Naive B cell (primary cell): ENCODE measurements at regions not wholly inside any gene's neighbourhood (a gene's known extent, or its start where the extent isn't known, plus 50 kb on each side); places are given as distances from the start of the nearest gene placed in this dataset.

Experiments used
- ATAC-seq, 2 donors: fragments of 150-1000 bp; cut with Tn5 transposase; 2 replicates each; pipeline ENCODE4 v1.10.0; 2021; ENCODE audit warnings: low read depth in 2 of 2, mild to moderate bottlenecking in 2 of 2, moderate library complexity in 2 of 2
- DNase-seq: peaks from one replicate; pipeline ENCODE4 v3.0.0; 2022
- H3K27ac Mint-ChIP-seq, 6 donors: one replicate each; pipeline ENCODE4 v1.8.0; 2020 to 2022; ENCODE audit warnings: mild to moderate bottlenecking in 6 of 6, mixed read lengths in 6 of 6, moderate library complexity in 5 of 6, inconsistent platforms in 2 of 6
- H3K27me3 Mint-ChIP-seq, 3 donors: one replicate each; pipeline ENCODE4 v1.8.0; 2021 to 2022; ENCODE audit warnings: mixed read lengths in 3 of 3, mild to moderate bottlenecking in 1 of 3
- H3K36me3 Mint-ChIP-seq, 2 donors: one replicate each; pipeline ENCODE4 v1.8.0; 2020 to 2022; ENCODE audit warnings: mixed read lengths in 2 of 2, inconsistent platforms in 1 of 2, mild to moderate bottlenecking in 1 of 2
- H3K4me1 Mint-ChIP-seq, 3 donors: one replicate each; pipeline ENCODE4 v1.8.0; 2020 to 2022; ENCODE audit warnings: mixed read lengths in 3 of 3, inconsistent platforms in 1 of 3, mild to moderate bottlenecking in 1 of 3, moderate library complexity in 1 of 3
- H3K4me3 Mint-ChIP-seq, 8 donors: one replicate each; pipeline ENCODE4 v1.8.0; 2020 to 2022; ENCODE audit warnings: mild to moderate bottlenecking in 8 of 8, mixed read lengths in 8 of 8, moderate library complexity in 8 of 8, inconsistent platforms in 2 of 8
- H3K9me3 Mint-ChIP-seq, 7 donors: one replicate each; pipeline ENCODE4 v1.8.0; 2020 to 2022; ENCODE audit warnings: mixed read lengths in 7 of 7, mild to moderate bottlenecking in 5 of 7, inconsistent platforms in 2 of 7, moderate library complexity in 1 of 7

GRCh38 chr14:53581504-53581903, 375.1 kb downstream of the BMP4 start:
- H3K27me3 Mint-ChIP-seq, result peaks cover 4 to 8% (median 6%) of the 10 kb centered on the region in 3 donors
- no peak overlapping the region for H3K4me3 Mint-ChIP-seq
- H3K9me3 Mint-ChIP-seq, result peaks cover 0 to 3% (median 0%) of the 10 kb centered on the region in 7 donors
- no peak overlapping the region for H3K27ac Mint-ChIP-seq
- H3K4me1 Mint-ChIP-seq, result no peaks in the 10 kb centered on the region
- no peak for ATAC-seq
- no peaks in the 10 kb centered on the region for H3K36me3 Mint-ChIP-seq
- no peak for DNase-seq

GRCh38 chr14:53571641-53572328, 384.8 kb downstream of the BMP4 start:
- peaks cover 0 to 16% (median 13%) of the 10 kb centered on the region in 3 donors for H3K27me3 Mint-ChIP-seq
- DNase-seq (no peak), ATAC-seq (no peak)
- no peak overlapping the region for H3K27ac Mint-ChIP-seq
- H3K36me3 Mint-ChIP-seq, result no peaks in the 10 kb centered on the region
- H3K4me3 Mint-ChIP-seq, result peak overlapping the region in 1 of 8 donors; percentile 37
- H3K4me1 Mint-ChIP-seq, result no peaks in the 10 kb centered on the region
- peaks cover 0 to 4% (median 0%) of the 10 kb centered on the region in 7 donors for H3K9me3 Mint-ChIP-seq

GRCh38 chr14:53570411-53571387, 385.9 kb downstream of the BMP4 start:
- Mint-ChIP-seq H3K4me1 (no peaks in the 10 kb centered on the region), H3K27me3 (peaks cover 0 to 16% (median 13%) of the 10 kb centered on the region in 3 donors), H3K36me3 (no peaks in the 10 kb centered on the region), H3K9me3 (peaks cover 0 to 4% (median 0%) of the 10 kb centered on the region in 7 donors), H3K27ac (no peak overlapping the region), H3K4me3 (no peak overlapping the region)
- no peak for DNase-seq
- no peak for ATAC-seq

GRCh38 chr14:53569446-53569845, 387.2 kb downstream of the BMP4 start:
- Mint-ChIP-seq H3K4me1 (peaks cover 0 to 3% (median 0%) of the 10 kb centered on the region in 3 donors), H3K36me3 (no peaks in the 10 kb centered on the region), H3K9me3 (peaks cover 0 to 7% (median 0%) of the 10 kb centered on the region in 7 donors), H3K27ac (no peak overlapping the region), H3K4me3 (no peak overlapping the region), H3K27me3 (peaks cover 0 to 16% (median 13%) of the 10 kb centered on the region in 3 donors)
- no peak for DNase-seq
- ATAC-seq, result no peak

GRCh38 chr14:53567236-53567780, 389.3 kb downstream of the BMP4 start:
- Mint-ChIP-seq H3K4me3 (no peak overlapping the region), H3K36me3 (peaks cover 0 to 2% of the 10 kb centered on the region in 2 donors), H3K9me3 (peaks cover 2 to 14% (median 5%) of the 10 kb centered on the region in 7 donors), H3K27me3 (peaks cover 0 to 13% (median 13%) of the 10 kb centered on the region in 3 donors), H3K4me1 (peaks cover 0 to 3% (median 0%) of the 10 kb centered on the region in 3 donors), H3K27ac (no peak overlapping the region)
- ATAC-seq (no peak), DNase-seq (no peak)

- ATAC-seq (no peak), DNase-seq (no peak)
- H3K27me3 Mint-ChIP-seq, result no peaks in the 10 kb centered on the region
- peaks cover 0 to 3% (median 0%) of the 10 kb centered on the region in 3 donors for H3K4me1 Mint-ChIP-seq
- peaks cover 6 to 24% (median 15%) of the 10 kb centered on the region in 7 donors for H3K9me3 Mint-ChIP-seq
- peaks cover 0 to 13% of the 10 kb centered on the region in 2 donors for H3K36me3 Mint-ChIP-seq
- no peak overlapping the region for H3K27ac Mint-ChIP-seq
- no peak overlapping the region for H3K4me3 Mint-ChIP-seq
Observed at GRCh38 chr14:53564870-53565269, 391.8 kb downstream of the BMP4 start.

- H3K27ac Mint-ChIP-seq, result no peak overlapping the region
- peaks cover 0 to 13% of the 10 kb centered on the region in 2 donors for H3K36me3 Mint-ChIP-seq
- peaks cover 6 to 24% (median 15%) of the 10 kb centered on the region in 7 donors for H3K9me3 Mint-ChIP-seq
Observed at GRCh38 chr14:53563628-53564027, 393.0 kb downstream of the BMP4 start.

GRCh38 chr14:53553221-53553620, 400.1 kb upstream of the DDHD1 start:
- DNase-seq (no peak), ATAC-seq (no peak)
- Mint-ChIP-seq H3K4me1 (no peaks in the 10 kb centered on the region), H3K27me3 (no peaks in the 10 kb centered on the region), H3K9me3 (no peaks in the 10 kb centered on the region), H3K27ac (no peak overlapping the region), H3K36me3 (no peaks in the 10 kb centered on the region), H3K4me3 (no peak overlapping the region)

More at GRCh38 chr14:53563628-53564027, 393.0 kb downstream of the BMP4 start:
- no peak for ATAC-seq
- DNase-seq, result no peak
- H3K4me1 Mint-ChIP-seq, result peaks cover 0 to 3% (median 0%) of the 10 kb centered on the region in 3 donors
- H3K4me3 Mint-ChIP-seq, result no peak overlapping the region
- no peaks in the 10 kb centered on the region for H3K27me3 Mint-ChIP-seq

- no peak for DNase-seq
- H3K9me3 Mint-ChIP-seq, result peaks cover 0 to 3% (median 0%) of the 10 kb centered on the region in 7 donors
- no peak overlapping the region for H3K4me3 Mint-ChIP-seq
- no peaks in the 10 kb centered on the region for H3K27me3 Mint-ChIP-seq
- no peaks in the 10 kb centered on the region for H3K36me3 Mint-ChIP-seq
- H3K4me1 Mint-ChIP-seq, result no peaks in the 10 kb centered on the region
- no peak overlapping the region for H3K27ac Mint-ChIP-seq
- no peak for ATAC-seq
Observed at GRCh38 chr14:53551862-53552261, 398.7 kb upstream of the DDHD1 start.

- no peak for DNase-seq
- no peak overlapping the region for H3K27ac Mint-ChIP-seq
- no peak for ATAC-seq
- H3K4me1 Mint-ChIP-seq, result no peaks in the 10 kb centered on the region
- H3K36me3 Mint-ChIP-seq, result no peaks in the 10 kb centered on the region
- peaks cover 0 to 3% (median 0%) of the 10 kb centered on the region in 7 donors for H3K9me3 Mint-ChIP-seq
- H3K27me3 Mint-ChIP-seq, result no peaks in the 10 kb centered on the region
- H3K4me3 Mint-ChIP-seq, result no peak overlapping the region
Observed at GRCh38 chr14:53550776-53551175, 397.7 kb upstream of the DDHD1 start.

- Mint-ChIP-seq H3K4me1 (no peaks in the 10 kb centered on the region), H3K27ac (no peak overlapping the region), H3K4me3 (no peak overlapping the region), H3K9me3 (peaks cover 0 to 3% (median 0%) of the 10 kb centered on the region in 7 donors), H3K27me3 (no peaks in the 10 kb centered on the region), H3K36me3 (no peaks in the 10 kb centered on the region)
- no peak for ATAC-seq
- DNase-seq, result no peak
Observed at GRCh38 chr14:53549956-53550355, 396.8 kb upstream of the DDHD1 start.

- Mint-ChIP-seq H3K4me3 (no peak overlapping the region), H3K36me3 (no peaks in the 10 kb centered on the region), H3K27me3 (no peaks in the 10 kb centered on the region), H3K27ac (no peak overlapping the region), H3K4me1 (no peaks in the 10 kb centered on the region), H3K9me3 (peaks cover 0 to 3% (median 0%) of the 10 kb centered on the region in 7 donors)
- DNase-seq (no peak), ATAC-seq (no peak)
Observed at GRCh38 chr14:53547593-53547992, 394.5 kb upstream of the DDHD1 start.

GRCh38 chr14:53545217-53545616, 392.1 kb upstream of the DDHD1 start:
- Mint-ChIP-seq H3K27me3 (no peaks in the 10 kb centered on the region), H3K4me1 (no peaks in the 10 kb centered on the region), H3K27ac (peak overlapping the region in 1 of 6 donors; percentile 34), H3K36me3 (no peaks in the 10 kb centered on the region), H3K9me3 (peaks cover 0 to 3% (median 0%) of the 10 kb centered on the region in 7 donors), H3K4me3 (peak overlapping the region in 1 of 8 donors; percentile 10)
- DNase-seq (no peak), ATAC-seq (no peak)
